Neural cell (in vitro differentiated cells): ENCODE measurements at regions not wholly inside any gene's neighbourhood (a gene's known extent, or its start where the extent isn't known, plus 50 kb on each side); places are given as distances from the start of the nearest gene placed in this dataset.

Source experiments
- H2AFZ ChIP-seq: fragments of 200-600, 300-800 bp; sonication (generic), shearing (Covaris generic); 2 replicates; pipeline ENCODE4 v1.6.0; 2014; ENCODE audit warnings: low read depth, mild to moderate bottlenecking, antibody characterized with exemption, low read length, moderate library complexity
- H3F3A ChIP-seq: fragments of 200-600 bp; shearing (Covaris generic); 2 replicates; pipeline ENCODE4 v1.6.1; 2016; ENCODE audit warnings: mild to moderate bottlenecking, moderate library complexity, mixed read lengths, antibody characterized with exemption, low read length; ENCODE audit not compliant: insufficient read depth, poor library complexity, severe bottlenecking
- H3K27ac ChIP-seq: fragments of 200-600, 300-800 bp; sonication (generic), shearing (Covaris generic); 2 replicates; pipeline ENCODE4 v1.5.1; 2014; ENCODE audit warnings: mild to moderate bottlenecking, low read length, moderate library complexity
- H3K27me3 ChIP-seq: fragments of 300-800, 200-600 bp; sonication (generic), shearing (Covaris generic); 2 replicates; pipeline ENCODE4 v1.6.0; 2014; ENCODE audit warnings: mild to moderate bottlenecking, low read depth, low read length, moderate library complexity; ENCODE audit not compliant: insufficient read depth
- H3K36me3 ChIP-seq: fragments of 300-800, 200-600 bp; sonication (generic), shearing (Covaris generic); 2 replicates; pipeline ENCODE4 v1.5.1; 2014; ENCODE audit warnings: mild to moderate bottlenecking, antibody characterized with exemption, low read length, moderate library complexity; ENCODE audit not compliant: insufficient read depth
- H3K4me2 ChIP-seq: fragments of 300-800, 200-600 bp; sonication (generic), shearing (Covaris generic); 2 replicates; pipeline ENCODE4 v1.6.0; 2014; ENCODE audit warnings: mild to moderate bottlenecking, low read length
- H3K4me3 ChIP-seq: fragments of 300-800, 200-600 bp; sonication (generic), shearing (Covaris generic); 2 replicates; pipeline ENCODE4 v1.5.1; 2014; ENCODE audit warnings: mild to moderate bottlenecking, low read length, moderate library complexity
- H3K79me2 ChIP-seq: fragments of 200-600 bp; shearing (Covaris generic); replicated peaks from 2 replicates; pipeline ENCODE4 v1.6.0; 2014; ENCODE audit warnings: mild to moderate bottlenecking, low read length, moderate library complexity; ENCODE audit not compliant: insufficient read depth
- H3K9ac ChIP-seq: fragments of 300-800, 200-600 bp; sonication (generic), shearing (Covaris generic); 2 replicates; pipeline ENCODE4 v1.6.1; 2016; ENCODE audit warnings: mild to moderate bottlenecking, low read length, mixed read lengths
- H3K9me2 ChIP-seq: fragments of 200-600 bp; shearing (Covaris generic); 2 replicates; pipeline ENCODE4 v1.6.1; 2016; ENCODE audit warnings: mild to moderate bottlenecking, low read length, mixed read lengths; ENCODE audit not compliant: insufficient read depth
- H3K9me3 ChIP-seq: fragments of 200-600, 300-800 bp; sonication (generic), shearing (Covaris generic); 2 replicates; pipeline ENCODE4 v1.6.1; 2016; ENCODE audit warnings: mild to moderate bottlenecking, mixed run types, low read length, moderate library complexity, mixed read lengths
- H4K20me1 ChIP-seq: fragments of 200-600 bp; shearing (Covaris generic); 2 replicates; pipeline ENCODE4 v1.6.1; 2016; ENCODE audit warnings: mild to moderate bottlenecking, mixed run types; ENCODE audit not compliant: insufficient read depth
- EP300 ChIP-seq: fragments of 450-650 bp; conservative IDR thresholded peaks from 2 replicates; pipeline ENCODE4 v1.6.1; 2014; ENCODE audit warnings: antibody characterized with exemption, mild to moderate bottlenecking, moderate library complexity; ENCODE audit not compliant: poor library complexity, severe bottlenecking
- EZH2 ChIP-seq: fragments of 200-600, 300-800 bp; shearing (Covaris generic), sonication (generic); IDR thresholded peaks from 2 replicates; pipeline ENCODE4 v1.6.1; 2014; ENCODE audit warnings: antibody characterized with exemption, low read length, borderline replicate concordance, mild to moderate bottlenecking; ENCODE audit not compliant: insufficient read depth, poor library complexity, severe bottlenecking
- MXI1 ChIP-seq: fragments of 450-650 bp; conservative IDR thresholded peaks from 2 replicates; pipeline ENCODE4 v1.6.1; 2014; ENCODE audit warnings: antibody characterized with exemption, mild to moderate bottlenecking; ENCODE audit not compliant: poor library complexity, severe bottlenecking
- POLR2AphosphoS5 ChIP-seq: IDR thresholded peaks from 2 replicates; pipeline ENCODE4 v1.6.1; 2012
- RAD21 ChIP-seq: fragments of 450-650 bp; conservative IDR thresholded peaks from 2 replicates; pipeline ENCODE4 v1.6.1; 2014; ENCODE audit warnings: antibody characterized with exemption, mild to moderate bottlenecking, moderate library complexity
- REST ChIP-seq: IDR thresholded peaks from 2 replicates; pipeline ENCODE4 v1.6.1; 2012; ENCODE audit warnings: borderline replicate concordance
- SMC3 ChIP-seq: fragments of 450-650 bp; conservative IDR thresholded peaks from 2 replicates; pipeline ENCODE4 v1.6.1; 2014; ENCODE audit warnings: antibody characterized with exemption, mild to moderate bottlenecking, moderate library complexity; ENCODE audit not compliant: poor library complexity
- TAF1 ChIP-seq: IDR thresholded peaks from 2 replicates; pipeline ENCODE4 v1.6.1; 2012; ENCODE audit warnings: low read depth
- TF ChIP-seq, protein P1 (sequence below): fragments of 450-650 bp; IDR thresholded peaks from 2 replicates; pipeline ENCODE4 v1.5.1; 2014; ENCODE audit warnings: antibody characterized with exemption, mild to moderate bottlenecking, moderate library complexity; ENCODE audit not compliant: poor library complexity, severe bottlenecking

DNA sequence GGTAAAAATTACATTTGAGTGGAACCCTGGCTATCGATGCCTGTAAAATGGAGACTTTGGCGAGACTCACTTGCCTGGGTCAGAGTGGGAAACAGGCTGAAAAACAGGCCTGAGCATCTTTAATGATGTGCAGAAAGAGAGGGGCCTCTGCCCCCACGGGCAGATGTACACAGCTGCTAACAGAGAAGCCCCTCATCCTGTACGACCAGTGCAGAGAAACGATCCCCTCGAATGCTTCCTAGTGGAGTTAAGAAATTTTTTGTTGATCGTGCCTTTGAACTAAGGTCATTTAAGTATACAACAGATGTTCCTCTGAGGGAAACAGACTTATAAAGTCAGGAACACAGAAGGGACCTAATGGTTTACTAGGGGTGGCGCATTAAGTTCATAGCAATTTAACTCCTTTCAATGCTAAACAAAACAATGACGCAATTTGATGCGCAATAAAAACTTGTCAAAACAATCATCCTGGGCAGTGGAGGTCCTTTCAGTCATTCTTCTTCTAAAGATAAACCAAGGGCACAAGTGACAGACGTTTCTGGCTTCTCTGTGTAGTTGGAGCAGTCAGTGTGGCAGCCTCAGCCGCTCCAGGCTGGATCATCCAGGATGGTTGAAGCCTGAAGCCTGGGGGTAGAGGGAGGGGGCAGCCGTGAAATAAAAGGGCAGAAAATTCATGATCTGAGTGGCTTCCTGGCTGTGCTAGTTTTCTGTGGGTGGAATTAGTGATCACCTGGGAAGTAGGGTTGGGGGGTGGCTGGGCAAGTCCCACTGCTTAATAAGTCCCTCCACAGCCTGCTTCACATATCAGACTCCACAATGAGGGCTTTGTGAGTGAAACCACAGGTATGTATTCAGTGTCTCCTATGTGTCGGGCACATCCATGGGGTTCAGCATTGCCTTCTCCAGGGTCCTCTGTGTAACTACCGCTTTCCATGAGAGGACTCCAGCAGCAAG lies 50.8 kb upstream of the MRPS22 start:
- Histone ChIP-seq H3K36me3 (no peaks in the 10 kb centered on the region), H2AFZ (no peak overlapping the region)

GRCh38 chr3:139293665-139294023 lies 50.2 kb upstream of the MRPS22 start:
- H3K9me2 ChIP-seq, result no peaks in the 10 kb centered on the region
- no peak overlapping the region for H3K4me2 ChIP-seq
- H3F3A ChIP-seq, result no peaks in the 10 kb centered on the region
- TF ChIP-seq EZH2, result no peak
- no peak for TF ChIP-seq SMC3
- TF ChIP-seq EP300, result no peak
- no peak for TF ChIP-seq MXI1
- TF ChIP-seq, protein P1, sequence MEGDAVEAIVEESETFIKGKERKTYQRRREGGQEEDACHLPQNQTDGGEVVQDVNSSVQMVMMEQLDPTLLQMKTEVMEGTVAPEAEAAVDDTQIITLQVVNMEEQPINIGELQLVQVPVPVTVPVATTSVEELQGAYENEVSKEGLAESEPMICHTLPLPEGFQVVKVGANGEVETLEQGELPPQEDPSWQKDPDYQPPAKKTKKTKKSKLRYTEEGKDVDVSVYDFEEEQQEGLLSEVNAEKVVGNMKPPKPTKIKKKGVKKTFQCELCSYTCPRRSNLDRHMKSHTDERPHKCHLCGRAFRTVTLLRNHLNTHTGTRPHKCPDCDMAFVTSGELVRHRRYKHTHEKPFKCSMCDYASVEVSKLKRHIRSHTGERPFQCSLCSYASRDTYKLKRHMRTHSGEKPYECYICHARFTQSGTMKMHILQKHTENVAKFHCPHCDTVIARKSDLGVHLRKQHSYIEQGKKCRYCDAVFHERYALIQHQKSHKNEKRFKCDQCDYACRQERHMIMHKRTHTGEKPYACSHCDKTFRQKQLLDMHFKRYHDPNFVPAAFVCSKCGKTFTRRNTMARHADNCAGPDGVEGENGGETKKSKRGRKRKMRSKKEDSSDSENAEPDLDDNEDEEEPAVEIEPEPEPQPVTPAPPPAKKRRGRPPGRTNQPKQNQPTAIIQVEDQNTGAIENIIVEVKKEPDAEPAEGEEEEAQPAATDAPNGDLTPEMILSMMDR, result no peak
- no peak for TF ChIP-seq POLR2AphosphoS5
- no peak for TF ChIP-seq RAD21
- no peak for TF ChIP-seq REST
- TF ChIP-seq TAF1, result no peak
- H4K20me1 ChIP-seq, result no peaks in the 10 kb centered on the region
- H3K36me3 ChIP-seq, result no peaks in the 10 kb centered on the region
- H3K4me3 ChIP-seq, result no peak overlapping the region
- H3K27ac ChIP-seq, result no peak overlapping the region
- H3K9me3 ChIP-seq, result no peaks in the 10 kb centered on the region
- H3K9ac ChIP-seq, result no peak overlapping the region
- no peak overlapping the region for H2AFZ ChIP-seq
- H3K79me2 ChIP-seq, result no peaks in the 10 kb centered on the region
- H3K27me3 ChIP-seq, result no peaks in the 10 kb centered on the region

More for the DNA sequence above, 50.8 kb upstream of the MRPS22 start:
- Histone ChIP-seq H3K9me3 (no peaks in the 10 kb centered on the region), H3K79me2 (no peaks in the 10 kb centered on the region), H3K4me2 (no peak overlapping the region), H3K9me2 (no peaks in the 10 kb centered on the region), H3K4me3 (no peak overlapping the region), H3F3A (no peaks in the 10 kb centered on the region), H4K20me1 (no peaks in the 10 kb centered on the region), H3K27ac (no peak overlapping the region), H3K27me3 (no peaks in the 10 kb centered on the region), H3K9ac (no peak overlapping the region)
- no peak for TF ChIP-seq REST
